PC-9 (cell line): ENCODE measurements at regions not wholly inside any gene's neighbourhood (a gene's known extent, or its start where the extent isn't known, plus 50 kb on each side); places are given as distances from the start of the nearest gene placed in this dataset.

Source experiments
- BruUV-seq: library from RNA; stranded (reverse); fragments of 400-500 nt; replicated peaks from 2 replicates; lab custom pipeline; 2021; lab: Mats Ljungman, UMichigan
- CTCF ChIA-PET: fragments of 300-600 bp; sonication (Branson Sonifier 250); formaldehyde crosslinking; loops from one replicate; lab custom pipeline; 2022; ENCODE audit warnings: antibody characterized with exemption; lab: Charles Lee
- POLR2A ChIA-PET: fragments of 300-600 bp; sonication (Branson Sonifier 250); formaldehyde crosslinking; loops from one replicate; lab custom pipeline; 2022; ENCODE audit warnings: antibody characterized with exemption; ENCODE audit not compliant: unreplicated experiment; lab: Charles Lee
- DNase-seq, 2 experiments: peaks; one replicate each; pipeline versions ENCODE4 v3.0.0 to v3.0.0-alpha.2; 2015 to 2022; ENCODE audit warnings: mixed read lengths in 1 of 2
- H2AFZ ChIP-seq: fragments of 200-600 bp; sonication (generic); 2 replicates; pipeline ENCODE4 v1.8.1; 2017; ENCODE audit warnings: antibody characterized with exemption
- H3F3A ChIP-seq: fragments of 200-600 bp; sonication (generic); 2 replicates; pipeline ENCODE4 v1.8.1; 2017; ENCODE audit warnings: antibody characterized with exemption, mild to moderate bottlenecking, low read depth; ENCODE audit not compliant: insufficient read depth
- H3K27ac ChIP-seq: fragments of 200-600 bp; sonication (generic); 2 replicates; pipeline ENCODE4 v1.6.1; 2016; ENCODE audit warnings: mixed run types
- H3K27me3 ChIP-seq: fragments of 200-600 bp; sonication (generic); 2 replicates; pipeline ENCODE4 v1.6.1; 2016; ENCODE audit warnings: low read depth, mixed run types; ENCODE audit not compliant: insufficient read depth
- H3K36me3 ChIP-seq: fragments of 200-600 bp; sonication (generic); 2 replicates; pipeline ENCODE4 v1.6.1; 2016; ENCODE audit warnings: low read depth, mixed run types
- H3K4me1 ChIP-seq: fragments of 200-600 bp; sonication (generic); replicated peaks from 2 replicates; pipeline ENCODE4 v1.6.1; 2016; ENCODE audit warnings: mixed run types; ENCODE audit not compliant: insufficient read depth
- H3K4me2 ChIP-seq: fragments of 200-600 bp; sonication (generic); 2 replicates; pipeline ENCODE4 v1.6.1; 2017; ENCODE audit warnings: mixed run types
- H3K4me3 ChIP-seq: fragments of 200-600 bp; sonication (generic); 2 replicates; pipeline ENCODE4 v1.6.1; 2016; ENCODE audit warnings: mixed run types
- H3K79me2 ChIP-seq: fragments of 200-600 bp; sonication (generic); 2 replicates; pipeline ENCODE4 v1.6.1; 2017; ENCODE audit warnings: low read depth, mixed run types
- H3K9me2 ChIP-seq: fragments of 200-600 bp; sonication (generic); 2 replicates; pipeline ENCODE4 v1.8.1; 2017; ENCODE audit warnings: mild to moderate bottlenecking; ENCODE audit not compliant: insufficient read depth
- H3K9me3 ChIP-seq: fragments of 200-600 bp; sonication (generic); 2 replicates; pipeline ENCODE4 v1.8.1; 2016; ENCODE audit warnings: low read depth; ENCODE audit not compliant: insufficient read depth
- H4K20me1 ChIP-seq: fragments of 200-600 bp; sonication (generic); 2 replicates; pipeline ENCODE4 v1.8.1; 2017; ENCODE audit not compliant: insufficient read depth
- EZH2 ChIP-seq: fragments of 200-600 bp; sonication (generic); IDR thresholded peaks from 2 replicates; pipeline ENCODE4 v1.8.0; 2017; ENCODE audit warnings: antibody characterized with exemption, low read depth
- intact Hi-C: fragments of 100-400 bp; cut with micrococcal nuclease; formaldehyde crosslinking; loops from one replicate; pipeline ENCODE4 v1.10.0; 2022; ENCODE audit not compliant: unreplicated experiment
- TF ChIP-seq, protein P1 (sequence below): fragments of 200-600 bp; sonication (generic); conservative IDR thresholded peaks from 2 replicates; pipeline ENCODE4 v1.6.1; 2017; ENCODE audit warnings: mixed run types, antibody characterized with exemption, mild to moderate bottlenecking, moderate library complexity

DNA sequence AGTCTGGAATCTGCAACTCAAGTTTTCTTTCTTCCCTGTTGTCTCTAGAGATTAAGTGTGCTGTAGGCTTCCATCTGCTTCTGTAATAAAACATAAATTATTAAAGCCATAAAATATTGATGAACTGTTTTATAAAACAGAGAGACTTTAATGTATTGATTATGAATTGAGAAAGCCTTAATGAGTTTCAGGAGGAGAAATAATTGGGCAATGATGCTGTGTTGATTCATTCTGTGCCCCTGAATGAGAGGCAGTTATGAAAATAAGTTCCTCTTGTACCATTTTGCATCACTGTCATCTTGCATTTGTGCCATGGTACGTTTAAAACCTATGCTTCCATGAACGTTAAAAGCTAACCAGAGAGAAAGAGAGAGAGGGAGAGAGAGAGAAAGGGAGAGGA, 194.1 kb upstream of the LARGE1 start:
- Histone ChIP-seq H3K4me2 (no peak overlapping the region), H3F3A (no peaks in the 10 kb centered on the region), H3K79me2 (no peaks in the 10 kb centered on the region), H4K20me1 (no peaks in the 10 kb centered on the region), H3K27me3 (0 out of 2 replicates have a peak, but pooled peaks cover 8% of the 10 kb centered on the region), H3K4me1 (no peaks in the 10 kb centered on the region), H3K9me3 (no peaks in the 10 kb centered on the region), H3K4me3 (no peak overlapping the region), H3K9me2 (no peaks in the 10 kb centered on the region), H3K36me3 (no peaks in the 10 kb centered on the region), H3K27ac (no peak overlapping the region), H2AFZ (no peak overlapping the region)
- DNase-seq, result no peak
- ChIA-PET POLR2A (no interaction called here), CTCF (no interaction called here)
- intact Hi-C loops, result no loop called here
- no peak for TF ChIP-seq EZH2
- TF ChIP-seq, protein P1, sequence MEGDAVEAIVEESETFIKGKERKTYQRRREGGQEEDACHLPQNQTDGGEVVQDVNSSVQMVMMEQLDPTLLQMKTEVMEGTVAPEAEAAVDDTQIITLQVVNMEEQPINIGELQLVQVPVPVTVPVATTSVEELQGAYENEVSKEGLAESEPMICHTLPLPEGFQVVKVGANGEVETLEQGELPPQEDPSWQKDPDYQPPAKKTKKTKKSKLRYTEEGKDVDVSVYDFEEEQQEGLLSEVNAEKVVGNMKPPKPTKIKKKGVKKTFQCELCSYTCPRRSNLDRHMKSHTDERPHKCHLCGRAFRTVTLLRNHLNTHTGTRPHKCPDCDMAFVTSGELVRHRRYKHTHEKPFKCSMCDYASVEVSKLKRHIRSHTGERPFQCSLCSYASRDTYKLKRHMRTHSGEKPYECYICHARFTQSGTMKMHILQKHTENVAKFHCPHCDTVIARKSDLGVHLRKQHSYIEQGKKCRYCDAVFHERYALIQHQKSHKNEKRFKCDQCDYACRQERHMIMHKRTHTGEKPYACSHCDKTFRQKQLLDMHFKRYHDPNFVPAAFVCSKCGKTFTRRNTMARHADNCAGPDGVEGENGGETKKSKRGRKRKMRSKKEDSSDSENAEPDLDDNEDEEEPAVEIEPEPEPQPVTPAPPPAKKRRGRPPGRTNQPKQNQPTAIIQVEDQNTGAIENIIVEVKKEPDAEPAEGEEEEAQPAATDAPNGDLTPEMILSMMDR, result no peak
- BruUV-seq, result no TSS peak

GRCh38 chr22:34115722-34116121, 195.4 kb upstream of the LARGE1 start:
- DNase-seq, result no peak
- ChIA-PET CTCF (no interaction called here), POLR2A (no interaction called here)
- TF ChIP-seq, protein P1, result no peak
- TF ChIP-seq EZH2, result no peak
- BruUV-seq, result no TSS peak
- no peaks in the 10 kb centered on the region for H4K20me1 ChIP-seq
- H3K4me1 ChIP-seq, result no peaks in the 10 kb centered on the region
- no peak overlapping the region for H3K27ac ChIP-seq
- H2AFZ ChIP-seq, result no peak overlapping the region
- no peaks in the 10 kb centered on the region for H3K27me3 ChIP-seq
- no peak overlapping the region for H3K4me2 ChIP-seq
- no peaks in the 10 kb centered on the region for H3K79me2 ChIP-seq
- no peaks in the 10 kb centered on the region for H3K36me3 ChIP-seq
- H3K9me2 ChIP-seq, result no peaks in the 10 kb centered on the region
- intact Hi-C loops, result no loop called here
- H3K9me3 ChIP-seq, result no peaks in the 10 kb centered on the region
- H3K4me3 ChIP-seq, result no peak overlapping the region
- H3F3A ChIP-seq, result no peaks in the 10 kb centered on the region

DNA sequence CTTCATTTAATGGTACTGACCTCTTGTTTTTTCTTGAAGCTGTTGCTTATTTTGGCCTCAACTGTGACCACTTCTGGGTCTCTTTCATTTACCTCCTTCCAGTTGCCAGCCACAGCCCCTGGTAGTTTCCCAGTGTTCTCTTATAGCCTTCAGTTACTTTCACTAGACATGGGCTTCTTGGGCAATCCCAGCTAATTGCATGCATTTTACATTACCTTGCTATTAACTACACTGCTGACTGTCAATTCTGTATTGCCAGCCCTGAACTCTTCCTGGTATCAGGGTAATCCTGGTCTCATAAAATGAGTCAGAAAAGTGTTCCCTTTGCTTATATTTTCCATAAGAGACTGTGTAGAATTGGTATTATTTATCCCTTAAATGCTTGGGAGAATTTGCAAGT, 195.8 kb upstream of the LARGE1 start:
- H3K9me3 ChIP-seq, result no peaks in the 10 kb centered on the region
- H3K27me3 ChIP-seq, result no peaks in the 10 kb centered on the region
- no peaks in the 10 kb centered on the region for H3F3A ChIP-seq
- no peak overlapping the region for H2AFZ ChIP-seq
- H3K4me1 ChIP-seq, result no peaks in the 10 kb centered on the region
- BruUV-seq, result no TSS peak
- no peaks in the 10 kb centered on the region for H3K36me3 ChIP-seq
- no peaks in the 10 kb centered on the region for H3K9me2 ChIP-seq
- no peak for DNase-seq
- H4K20me1 ChIP-seq, result no peaks in the 10 kb centered on the region
- POLR2A ChIA-PET, result no interaction called here
- no peaks in the 10 kb centered on the region for H3K79me2 ChIP-seq
- H3K4me3 ChIP-seq, result no peak overlapping the region
- CTCF ChIA-PET, result no interaction called here
- no peak overlapping the region for H3K27ac ChIP-seq
- intact Hi-C loops, result no loop called here
- TF ChIP-seq, protein P1, result no peak
- no peak for TF ChIP-seq EZH2
- H3K4me2 ChIP-seq, result no peak overlapping the region
